Endothelial cell of umbilical vein (primary cell): ENCODE measurements at regions not wholly inside any gene's neighbourhood (a gene's known extent, or its start where the extent isn't known, plus 50 kb on each side); places are given as distances from the start of the nearest gene placed in this dataset.
A peak's percentile ranks its signal among the peaks of the same experiment; 100 is the strongest.

Source experiments
- BruUV-seq: library from RNA; stranded (reverse); fragments of 400-500 nt; replicated peaks from 2 replicates; lab custom pipeline; 2021; lab: Mats Ljungman, UMichigan
- CTCF ChIA-PET: fragments of 300-600, 350-600 bp; sonication (Branson Sonifier 250); formaldehyde crosslinking; loops from one replicate; lab custom pipeline; 2021; ENCODE audit warnings: antibody characterized with exemption, inconsistent platforms; lab: Charles Lee
- POLR2A ChIA-PET: fragments of 300-600, 350-600 bp; sonication (Branson Sonifier 250); formaldehyde crosslinking; loops from one replicate; lab custom pipeline; 2021; ENCODE audit warnings: antibody characterized with exemption, inconsistent platforms; lab: Charles Lee
- DNase-seq: peaks from one replicate; pipeline ENCODE4 v3.0.0-alpha.2; 2011; ENCODE audit warnings: low read depth, low spot score
- FAIRE-seq: peaks from 2 replicates; lab custom pipeline; 2011; peaks lifted over from hg19 to GRCh38; lab: Jason Lieb, UNC
- H2AFZ ChIP-seq: 2 replicates; pipeline ENCODE4 v1.6.0; 2012; ENCODE audit warnings: low read depth, low read length, control low read depth, inconsistent platforms
- H3K27ac ChIP-seq: 2 replicates; pipeline ENCODE4 v1.5.1; 2011; ENCODE audit warnings: low read depth, mild to moderate bottlenecking, control low read depth, low read length, moderate library complexity; ENCODE audit not compliant: insufficient read depth
- H3K27me3 ChIP-seq, 2 experiments: 2 replicates each; pipeline versions ENCODE4 v1.6.0 to v1.6.1; 2011; ENCODE audit warnings: low read length in 2 of 2, mixed read lengths in 1 of 2; ENCODE audit not compliant: control insufficient read depth in 2 of 2, insufficient read depth in 2 of 2
- H3K36me3 ChIP-seq, 2 experiments: 2 replicates in 1 of 2; 3 replicates in 1 of 2; pipeline ENCODE4 v1.5.1; 2011; ENCODE audit warnings: low read length in 2 of 2, mild to moderate bottlenecking in 1 of 2, moderate library complexity in 1 of 2; ENCODE audit not compliant: control insufficient read depth in 2 of 2, insufficient read depth in 2 of 2; ENCODE audit errors: extremely low read depth in 1 of 2
- H3K4me1 ChIP-seq: 3 replicates; pipeline ENCODE4 v1.5.1; 2011; ENCODE audit warnings: mild to moderate bottlenecking, low read length; ENCODE audit not compliant: control insufficient read depth, insufficient read depth; ENCODE audit errors: extremely low read depth
- H3K4me2 ChIP-seq: 2 replicates; pipeline ENCODE4 v1.6.1; 2011; ENCODE audit warnings: low read length, control low read depth, mixed read lengths; ENCODE audit not compliant: insufficient read depth
- H3K4me3 ChIP-seq, 3 experiments: fragments of 200-600 bp in 1 of 3; sonication (generic), shearing (Covaris generic) in 1 of 3; replicated peaks in 1 of 3; 2 replicates each; pipeline ENCODE4 v1.5.1; 2011 to 2016; ENCODE audit warnings: control low read depth in 3 of 3, low read length in 3 of 3, mild to moderate bottlenecking in 2 of 3, inconsistent platforms in 1 of 3, low read depth in 1 of 3, moderate library complexity in 1 of 3; ENCODE audit not compliant: insufficient read depth in 1 of 3
- H3K79me2 ChIP-seq: 2 replicates; pipeline ENCODE4 v1.6.0; 2012; ENCODE audit warnings: low read length, inconsistent platforms; ENCODE audit not compliant: control insufficient read depth, insufficient read depth
- H3K9ac ChIP-seq: replicated peaks from 2 replicates; pipeline ENCODE3; 2011; ENCODE audit warnings: low read length, control low read depth; ENCODE audit not compliant: insufficient read depth; ENCODE audit errors: extremely low read depth
- H3K9me1 ChIP-seq: replicated peaks from 3 replicates; pipeline ENCODE4 v1.6.0; 2011; ENCODE audit warnings: mild to moderate bottlenecking, low read length; ENCODE audit not compliant: control insufficient read depth, insufficient read depth; ENCODE audit errors: extremely low read depth
- H3K9me3 ChIP-seq: replicated peaks from 2 replicates; pipeline ENCODE4 v1.5.1; 2012; ENCODE audit warnings: low read length, inconsistent platforms; ENCODE audit not compliant: control insufficient read depth, insufficient read depth
- H4K20me1 ChIP-seq: replicated peaks from 2 replicates; pipeline ENCODE3; 2011; ENCODE audit warnings: mild to moderate bottlenecking, low read length; ENCODE audit not compliant: control insufficient read depth, insufficient read depth; ENCODE audit errors: extremely low read depth
- CTCF ChIP-seq, 2 donors: IDR thresholded peaks; 1 replicate in 1 of 2; 2 replicates in 1 of 2; pipeline ENCODE4 v1.5.1; 2011; ENCODE audit warnings: low read length in 2 of 2, mild to moderate bottlenecking in 2 of 2, moderate library complexity in 2 of 2, control low read depth in 1 of 2, inconsistent platforms in 1 of 2, low read depth in 1 of 2; ENCODE audit not compliant: insufficient read depth in 1 of 2; ENCODE audit errors: extremely low read depth in 1 of 2
- EZH2 ChIP-seq: IDR thresholded peaks from 2 replicates; pipeline ENCODE4 v1.6.1; 2012; ENCODE audit warnings: borderline replicate concordance, low read depth, mild to moderate bottlenecking, moderate library complexity, low read length, inconsistent platforms; ENCODE audit not compliant: severe bottlenecking
- FOS ChIP-seq: IDR thresholded peaks from 2 replicates; pipeline ENCODE4 v1.6.1; 2011; ENCODE audit warnings: mild to moderate bottlenecking, low read length, moderate library complexity, borderline replicate concordance; ENCODE audit not compliant: insufficient read depth
- GATA2 ChIP-seq: IDR thresholded peaks from 2 replicates; pipeline ENCODE4 v1.7.0; 2011; ENCODE audit warnings: low read depth, mild to moderate bottlenecking, moderate library complexity, mixed read lengths, low read length; ENCODE audit not compliant: insufficient read length, insufficient read depth
- JUN ChIP-seq: IDR thresholded peaks from 2 replicates; pipeline ENCODE4 v1.6.1; 2011; ENCODE audit warnings: borderline replicate concordance, low read depth; ENCODE audit not compliant: insufficient read length, insufficient read depth
- MYC ChIP-seq: IDR thresholded peaks from one replicate; pipeline ENCODE4 v1.6.1; 2011; ENCODE audit warnings: mild to moderate bottlenecking, low read depth, low read length
- dilution Hi-C: fragments of 300-500 bp; cut with MboI; formaldehyde crosslinking; loops from one replicate; pipeline ENCODE4 v1.15.0; 2019; ENCODE audit warnings: low sequenced_read_pairs; ENCODE audit not compliant: extremely low pct_ligation_motif_present
- intact Hi-C: fragments of 100-400 bp; cut with micrococcal nuclease; formaldehyde crosslinking; loops from one replicate; pipeline ENCODE4 v1.10.0; 2022

- H3K4me1 ChIP-seq: peaks cover 15% of the 10 kb centered on the region
- H3K4me3 ChIP-seq: no peak overlapping the region
- no peaks in the 10 kb centered on the region for H3K36me3 ChIP-seq
- H3K27me3 ChIP-seq: no peaks in the 10 kb centered on the region
- peak; percentile 15 for DNase-seq
- no peak overlapping the region for H3K9ac ChIP-seq
- no peaks in the 10 kb centered on the region for H3K9me1 ChIP-seq
- TF ChIP-seq GATA2 (peak; percentile 79), MYC (no peak), CTCF (IDR thresholded peaks at IDR 0.05; ENCODE audit: extremely low read depth in 1 of 2, insufficient read depth in 1 of 2, low read depth in 1 of 2, low read length in 2 of 2) (no peak), EZH2 (no peak), FOS (peak; percentile 57), JUN (no peak)
- H3K9me3 ChIP-seq: no peaks in the 10 kb centered on the region
- no peaks in the 10 kb centered on the region for H4K20me1 ChIP-seq
- intact Hi-C loops: no loop called here
- ChIA-PET POLR2A (no interaction called here), CTCF (interaction anchor here (1.4 kb wide), 1 partner anchor 8 kb away, joined by 3 read pairs; no protein-coding TSS in a partner anchor)
- no peak for FAIRE-seq
- no peak overlapping the region for H3K4me2 ChIP-seq
- H3K27ac ChIP-seq: no peak overlapping the region
- no peaks in the 10 kb centered on the region for H3K79me2 ChIP-seq
- H2AFZ ChIP-seq: no peak overlapping the region
- BruUV-seq: no TSS peak
- dilution Hi-C loops: no loop called here
These were observed 615.1 kb downstream of the EFNB2 start for GRCh38 chr13:105920370-105920769.
